LNCaP clone FGC (cell line): ENCODE measurements at regions not wholly inside any gene's neighbourhood (a gene's known extent, or its start where the extent isn't known, plus 50 kb on each side); places are given as distances from the start of the nearest gene placed in this dataset.

Experiments
- DNase-seq: peaks from one replicate; pipeline ENCODE4 v3.0.0-alpha.2; 2011; ENCODE audit warnings: low read depth
- H3K4me3 ChIP-seq: 2 replicates; pipeline ENCODE4 v1.5.1; 2011; ENCODE audit warnings: mild to moderate bottlenecking, low read depth, low read length, control low read depth
- CTCF ChIP-seq: IDR thresholded peaks from 2 replicates; pipeline ENCODE4 v1.5.1; 2012; ENCODE audit warnings: mild to moderate bottlenecking; ENCODE audit not compliant: control insufficient read depth, insufficient read depth; ENCODE audit errors: extremely low read depth

GRCh38 chr10:33721509-33721908 lies 387.0 kb upstream of the NRP1 start:
- DNase-seq, result no peak
- no peak for TF ChIP-seq CTCF
- H3K4me3 ChIP-seq, result no peak overlapping the region

- no peak overlapping the region for H3K4me3 ChIP-seq
- no peak for DNase-seq
- no peak for TF ChIP-seq CTCF
Observed at GRCh38 chr10:33720161-33720560, 385.7 kb upstream of the NRP1 start.

- no peak overlapping the region for H3K4me3 ChIP-seq
- no peak for TF ChIP-seq CTCF
- DNase-seq, result no peak
Observed at GRCh38 chr10:33719005-33719703, 384.7 kb upstream of the NRP1 start.

- DNase-seq, result peak; percentile 36
- no peak overlapping the region for H3K4me3 ChIP-seq
- TF ChIP-seq CTCF, result no peak
Observed at GRCh38 chr10:33716501-33717267, 382.2 kb upstream of the NRP1 start.

- TF ChIP-seq CTCF, result no peak
- H3K4me3 ChIP-seq, result no peak overlapping the region
- no peak for DNase-seq
Observed at GRCh38 chr10:33715303-33715975, 381.0 kb upstream of the NRP1 start.

GRCh38 chr10:33712825-33713224 lies 378.4 kb upstream of the NRP1 start:
- no peak overlapping the region for H3K4me3 ChIP-seq
- no peak for TF ChIP-seq CTCF
- DNase-seq, result no peak

- no peak for TF ChIP-seq CTCF
- H3K4me3 ChIP-seq, result no peak overlapping the region
- no peak for DNase-seq
Observed at GRCh38 chr10:33710006-33710405, 375.5 kb upstream of the NRP1 start.
